ENCODE measurements at regions not wholly inside any gene's neighbourhood (a gene's known extent, or its start where the extent isn't known, plus 50 kb on each side); places are given as distances from the start of the nearest gene placed in this dataset.

GRCh38 chr18:23342506-23342905 is 110.6 kb upstream of the RIOK3 start:
- TF ChIP-seq ZNF444 (CRISPR knock-in tag; IDR thresholded peaks at IDR 0.05) (no peak), NR3C1 (CRISPR knock-in tag; IDR thresholded peaks at IDR 0.05) (no peak)
- FAIRE-seq (no peak), DNase-seq (ENCODE audit: extremely low read depth in 1 of 4, low spot score in 3 of 4) (no peak), ATAC-seq (no peak)
- Histone ChIP-seq H3K36me3 (ENCODE audit: control insufficient read depth, insufficient read depth, low read length) (peaks cover 2% of the 10 kb centered on the region; the same call in 1 of the 3 replicates), H3K4me3 (no peak overlapping the region), H2AFZ (ENCODE audit: low read depth, low read length) (no peak overlapping the region), H3K27ac (ENCODE audit: extremely low read depth, low read depth, low read length) (no peak overlapping the region), H3K9me3 (replicated peaks; ENCODE audit: control insufficient read depth, insufficient read depth, low read depth, low read length) (no peaks in the 10 kb centered on the region), H3K4me2 (ENCODE audit: insufficient read depth, low read length) (no peak overlapping the region), H3K9me1 (ENCODE audit: control insufficient read depth, insufficient read depth, low read length) (peaks cover 6% of the 10 kb centered on the region), H3K4me1 (replicated peaks in 1 of 2; ENCODE audit: control insufficient read depth in 2 of 2, insufficient read depth in 2 of 2, low read length in 2 of 2) (no peaks in the 10 kb centered on the region), H3K27me3 (ENCODE audit: control insufficient read depth in 2 of 2, insufficient read depth in 2 of 2, low read length in 2 of 2) (no peaks in the 10 kb centered on the region), H4K20me1 (replicated peaks; ENCODE audit: control insufficient read depth, insufficient read depth, low read length) (no peaks in the 10 kb centered on the region), H3K9ac (ENCODE audit: insufficient read depth in 1 of 2, low read depth in 2 of 2, low read length in 2 of 2) (no peak overlapping the region), H3K79me2 (ENCODE audit: control insufficient read depth, insufficient read depth, low read length) (no peaks in the 10 kb centered on the region)
- intact Hi-C loops (cut with micrococcal nuclease) = no loop called here
- in situ Hi-C loops (cut with MboI) = no loop called here
- ChIA-PET POLR2A (interaction anchor here (0.9 kb wide), 1 partner anchor 31 kb away, joined by 3 read pairs; no protein-coding TSS in a partner anchor), CTCF (ENCODE audit: low intra/inter-chr PET ratio) (no interaction called here)
- 88% methylated on average over 1 of the region's 1 CpG for WGBS (ENCODE audit: insufficient coverage, low coverage, missing lambda C conversion rate)
- BruUV-seq (replicated peaks) = no TSS peak

- Histone ChIP-seq H4K20me1 (replicated peaks; ENCODE audit: control insufficient read depth, insufficient read depth, low read length) (no peaks in the 10 kb centered on the region), H3K4me1 (replicated peaks in 1 of 2; ENCODE audit: control insufficient read depth in 2 of 2, insufficient read depth in 2 of 2, low read length in 2 of 2) (peaks cover 0 to 7% of the 10 kb centered on the region in 2 experiments; a peak in 2 of 5 replicates), H3K9me1 (ENCODE audit: control insufficient read depth, insufficient read depth, low read length) (no peaks in the 10 kb centered on the region), H3K27me3 (ENCODE audit: control insufficient read depth in 2 of 2, insufficient read depth in 2 of 2, low read length in 2 of 2) (no peaks in the 10 kb centered on the region), H3K9me3 (replicated peaks; ENCODE audit: control insufficient read depth, insufficient read depth, low read depth, low read length) (no peaks in the 10 kb centered on the region), H3K36me3 (ENCODE audit: control insufficient read depth, insufficient read depth, low read length) (peaks cover 24% of the 10 kb centered on the region; the same call in 2 of the 3 replicates), H3K79me2 (ENCODE audit: control insufficient read depth, insufficient read depth, low read length) (no peaks in the 10 kb centered on the region), H3K4me3 (no peak overlapping the region), H3K9ac (ENCODE audit: insufficient read depth in 1 of 2, low read depth in 2 of 2, low read length in 2 of 2) (no peak overlapping the region), H3K27ac (ENCODE audit: extremely low read depth, low read depth, low read length) (no peak overlapping the region), H2AFZ (ENCODE audit: low read depth, low read length) (no peak overlapping the region), H3K4me2 (ENCODE audit: insufficient read depth, low read length) (no peak overlapping the region)
- no peak for DNase-seq (ENCODE audit: extremely low read depth in 1 of 4, low spot score in 3 of 4)
- no peak for ATAC-seq
- WGBS (ENCODE audit: insufficient coverage, low coverage, missing lambda C conversion rate) = 88% methylated on average over 2 of the region's 2 CpGs
- in situ Hi-C loops (cut with MboI) (no loop called here), intact Hi-C loops (cut with micrococcal nuclease) (no loop called here)
- ChIA-PET POLR2A (no interaction called here), CTCF (ENCODE audit: low intra/inter-chr PET ratio) (no interaction called here)
- no TSS peak for BruUV-seq (replicated peaks)
- FAIRE-seq = no peak
- no peak for TF ChIP-seq MEF2D (tag; conservative IDR thresholded peaks at IDR 0.05; ENCODE audit: low read depth)
- no peak for TF ChIP-seq MXD1 (CRISPR knock-in tag; IDR thresholded peaks at IDR 0.05; ENCODE audit: borderline replicate concordance, poor library complexity, severe bottlenecking)
- TF ChIP-seq EP400 (IDR thresholded peaks at IDR 0.05) = no peak
- no peak for TF ChIP-seq ZBTB2 (IDR thresholded peaks at IDR 0.05)
- no peak for TF ChIP-seq POLR3G (IDR thresholded peaks at IDR 0.05; ENCODE audit: extremely low read depth, insufficient read length, insufficient replicate concordance)
- TF ChIP-seq CGGBP1 (CRISPR knock-in tag; IDR thresholded peaks at IDR 0.05) = no peak
- TF ChIP-seq BRF1 (IDR thresholded peaks at IDR 0.05; ENCODE audit: borderline replicate concordance, extremely low read depth, insufficient read length) = no peak
- no peak for TF ChIP-seq TCF3 (CRISPR knock-in tag; IDR thresholded peaks at IDR 0.05)
- no peak for TF ChIP-seq BACH1 (tag; IDR thresholded peaks at IDR 0.05)
- TF ChIP-seq JUND (IDR thresholded peaks at IDR 0.05; ENCODE audit: borderline replicate concordance, low read depth, low read length) = no peak
- no peak for TF ChIP-seq JUND (tag; IDR thresholded peaks at IDR 0.05; ENCODE audit: borderline replicate concordance, low read depth, low read length)
- TF ChIP-seq CBX1 (IDR thresholded peaks at IDR 0.05; ENCODE audit: low read depth) = no peak
Observed at GRCh38 chr18:23350188-23350587, 102.9 kb upstream of the RIOK3 start.

All from K562 (cell line).